ENCODE measurements at regions not wholly inside any gene's neighbourhood (a gene's known extent, or its start where the extent isn't known, plus 50 kb on each side); places are given as distances from the start of the nearest gene placed in this dataset.

- TF ChIP-seq CTCF (IDR thresholded peaks at IDR 0.05; ENCODE audit: insufficient read depth, low read length, poor library complexity, severe bottlenecking) (no peak), EZH2phosphoT487 (conservative IDR thresholded peaks at IDR 0.05; ENCODE audit: low read length) (no peak)
Measured at GRCh38 chr2:154608438-154608837, 90.1 kb upstream of the KCNJ3 start.
